Kidney capillary endothelial cell (primary cell): ENCODE measurements at regions not wholly inside any gene's neighbourhood (a gene's known extent, or its start where the extent isn't known, plus 50 kb on each side); places are given as distances from the start of the nearest gene placed in this dataset.
"Not testable (repeated sequence)": the region's sequence is repeated elsewhere in the genome, so short reads cannot be mapped to it uniquely, and the experiment has no call there.

Experiments used
- DNase-seq: peaks from one replicate; pipeline ENCODE4 v3.0.0-alpha.2; 2018; ENCODE audit warnings: low spot score

- DNase-seq = no peak
These were observed 94.5 kb upstream of the MXRA5 start for GRCh38 chrX:3440981-3441380.

DNA sequence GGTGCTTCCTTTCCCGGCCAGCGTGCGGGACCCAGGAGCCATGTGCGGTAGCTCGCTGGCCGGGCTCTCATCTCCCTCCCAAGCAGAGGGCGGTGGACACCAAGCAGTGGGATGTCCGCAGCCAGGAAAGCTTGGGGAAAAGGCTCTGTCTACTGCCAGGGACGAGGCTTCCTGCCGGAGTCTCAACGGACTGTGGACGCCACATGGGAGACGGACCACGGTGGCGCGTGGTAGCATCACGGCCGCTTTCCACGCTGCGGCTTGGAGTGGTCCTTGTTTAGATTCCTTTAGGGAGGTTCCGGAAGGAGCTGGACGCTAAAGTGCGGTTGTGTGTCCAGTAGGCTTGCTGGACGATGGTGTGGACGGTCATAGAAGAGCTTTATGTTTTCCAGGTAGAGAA is 89.5 kb upstream of the MXRA5 start:
- DNase-seq = not testable (repeated sequence)

- DNase-seq = no peak
These were observed 88.6 kb upstream of the MXRA5 start for GRCh38 chrX:3435057-3435456.

- DNase-seq = no peak
These were observed 82.3 kb upstream of the MXRA5 start for GRCh38 chrX:3428792-3429191.

DNA sequence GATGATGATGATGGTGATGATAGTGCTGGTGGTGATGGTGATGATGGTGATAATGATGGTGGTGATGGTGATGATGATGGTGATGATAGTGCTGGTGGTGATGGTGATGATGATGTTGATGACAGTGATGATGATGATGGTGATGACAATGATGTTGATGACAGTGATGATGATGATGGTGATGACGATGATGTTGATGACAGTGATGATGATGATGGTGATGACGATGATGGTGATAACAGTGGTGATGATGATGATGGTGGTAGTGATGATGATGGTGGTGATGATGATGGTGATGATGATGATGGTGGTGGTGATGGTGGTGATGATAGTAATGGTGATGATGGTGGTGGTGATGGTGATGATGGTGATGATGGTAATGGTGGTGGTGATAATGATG is 80.1 kb upstream of the MXRA5 start:
- DNase-seq = no peak

GRCh38 chrX:3425031-3425430 is 78.6 kb upstream of the MXRA5 start:
- no peak for DNase-seq

GRCh38 chrX:3420316-3420715 is 73.9 kb upstream of the MXRA5 start:
- DNase-seq = no peak

DNA sequence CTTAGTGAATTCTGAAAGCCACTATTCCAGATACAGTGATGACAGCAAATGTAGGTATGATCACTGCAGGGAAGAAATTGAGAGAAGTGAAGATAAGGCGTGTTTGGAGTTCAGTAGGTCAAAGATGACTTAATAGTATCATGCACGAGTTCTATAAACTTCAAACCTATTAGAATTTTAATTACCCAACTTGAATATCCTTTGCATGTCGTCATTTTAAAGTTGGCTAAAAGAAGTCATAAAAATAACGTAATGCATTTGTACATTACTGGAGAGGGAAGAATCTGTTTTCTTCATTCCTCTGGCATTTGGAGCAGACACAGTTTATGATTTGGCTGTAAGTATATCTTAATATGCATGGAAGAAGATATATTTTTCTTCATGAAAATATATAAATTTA is 68.6 kb upstream of the MXRA5 start:
- no peak for DNase-seq

GRCh38 chrX:3411626-3412025 is 65.2 kb upstream of the MXRA5 start:
- DNase-seq = not testable (repeated sequence)

DNA sequence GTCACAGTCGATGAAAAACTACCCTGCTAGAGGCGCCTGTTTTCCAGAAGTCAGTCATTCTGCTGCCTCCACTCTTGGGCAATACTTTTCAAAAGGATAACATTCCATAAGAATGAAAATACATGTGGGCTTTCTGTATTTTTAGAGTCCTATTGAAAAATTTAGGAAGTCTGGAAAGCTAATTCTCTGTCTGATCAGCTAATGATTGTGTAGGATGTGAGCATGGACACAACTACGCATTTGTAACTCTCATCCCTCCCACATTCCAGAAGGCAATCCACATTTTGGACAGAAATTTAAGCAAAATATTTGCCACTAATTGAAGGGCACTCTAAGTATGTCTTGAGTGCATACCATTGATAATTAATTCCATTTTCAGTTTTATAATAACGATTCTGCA is 63.5 kb upstream of the MXRA5 start:
- not testable (repeated sequence) for DNase-seq

- DNase-seq = no peak
These were observed 61.3 kb upstream of the MXRA5 start for GRCh38 chrX:3407781-3408180.

DNA sequence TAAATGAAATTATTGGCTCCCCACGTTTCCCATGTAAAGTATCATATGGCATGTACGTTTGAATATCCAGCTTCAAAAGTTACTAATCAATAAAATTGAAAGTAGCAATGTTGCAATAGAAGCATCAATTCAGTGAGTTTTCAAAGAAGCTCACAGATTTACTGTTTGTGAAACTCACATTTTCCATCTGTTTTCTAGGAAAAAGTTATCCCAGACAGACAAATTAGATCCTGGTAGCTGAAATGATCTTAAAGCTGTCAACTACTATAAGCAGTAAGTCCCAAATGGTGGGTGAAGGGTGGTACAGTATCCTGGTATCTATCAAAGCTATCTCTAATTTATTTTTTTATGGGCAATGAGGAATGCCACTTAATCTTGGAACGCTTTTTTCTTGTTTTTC is 60.7 kb upstream of the MXRA5 start:
- DNase-seq = no peak

GRCh38 chrX:3403748-3404147 is 57.3 kb upstream of the MXRA5 start:
- DNase-seq = no peak
